GM21360 (cell line): ENCODE measurements at regions not wholly inside any gene's neighbourhood (a gene's known extent, or its start where the extent isn't known, plus 50 kb on each side); places are given as distances from the start of the nearest gene placed in this dataset.
"Not testable (repeated sequence)": the region's sequence is repeated elsewhere in the genome, so short reads cannot be mapped to it uniquely, and the experiment has no call there.

Source experiments
- ATAC-seq: cut with Tn5 transposase; IDR thresholded peaks from one replicate; pipeline ENCODE4 v1.9.1; 2021; ENCODE audit warnings: mild to moderate bottlenecking, moderate library complexity; ENCODE audit not compliant: unreplicated experiment

DNA sequence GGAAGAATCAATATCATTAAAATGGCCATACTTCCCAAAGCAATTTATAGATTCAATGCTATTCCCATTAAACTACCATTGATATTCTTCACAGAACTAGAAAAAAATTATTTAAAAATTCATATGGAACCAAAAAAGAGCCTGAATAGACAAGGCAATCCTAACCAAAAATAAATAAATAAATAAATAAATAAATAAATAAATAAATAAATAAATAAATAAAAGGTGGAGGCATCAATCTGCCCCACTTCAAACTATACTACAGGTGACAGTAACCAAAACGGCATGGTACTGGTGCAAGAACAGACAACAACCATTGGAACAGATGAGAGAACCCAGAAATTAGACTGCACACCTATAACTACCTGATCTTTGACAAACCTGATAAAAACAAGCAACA lies 598.5 kb upstream of the GRM3 start:
- not testable (repeated sequence) for ATAC-seq

DNA sequence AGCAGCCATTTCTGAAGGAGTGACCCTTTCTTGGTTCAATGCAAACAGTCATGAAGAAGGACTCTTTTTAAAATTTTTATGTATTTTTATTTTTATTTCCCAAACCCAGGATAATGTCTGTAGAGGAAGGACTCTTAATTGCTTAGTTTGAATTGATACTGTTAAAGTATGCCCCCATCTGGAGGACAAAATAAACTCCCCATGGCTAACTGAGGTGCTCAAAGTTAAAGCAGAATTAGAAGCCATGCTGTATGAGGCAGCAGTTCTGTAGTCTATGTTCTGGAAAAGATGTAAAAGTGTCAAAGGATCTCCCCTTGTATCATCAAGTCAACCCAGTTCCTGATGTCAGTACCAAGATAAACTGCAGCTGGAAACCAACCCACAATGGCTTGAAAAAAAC lies 617.9 kb upstream of the GRM3 start:
- ATAC-seq, result no peak

DNA sequence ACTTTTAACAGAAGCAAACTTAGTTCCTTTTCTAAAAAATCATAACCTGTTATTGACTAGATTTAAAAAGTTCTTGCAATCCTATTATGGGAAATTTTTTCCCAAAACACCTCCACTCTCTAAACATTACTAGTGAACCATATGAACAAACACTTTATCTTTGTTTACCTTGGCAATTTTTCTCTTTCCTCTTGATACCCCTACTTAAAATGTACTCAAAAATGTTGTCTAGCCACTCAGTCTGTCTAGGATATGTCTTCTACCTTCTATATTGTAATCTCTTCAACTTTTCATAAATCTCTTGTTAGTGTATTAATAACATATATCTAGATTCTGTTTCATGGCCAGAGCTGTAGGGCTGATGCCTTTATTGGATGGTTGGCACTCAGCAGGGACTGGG lies 630.0 kb upstream of the GRM3 start:
- no peak for ATAC-seq

DNA sequence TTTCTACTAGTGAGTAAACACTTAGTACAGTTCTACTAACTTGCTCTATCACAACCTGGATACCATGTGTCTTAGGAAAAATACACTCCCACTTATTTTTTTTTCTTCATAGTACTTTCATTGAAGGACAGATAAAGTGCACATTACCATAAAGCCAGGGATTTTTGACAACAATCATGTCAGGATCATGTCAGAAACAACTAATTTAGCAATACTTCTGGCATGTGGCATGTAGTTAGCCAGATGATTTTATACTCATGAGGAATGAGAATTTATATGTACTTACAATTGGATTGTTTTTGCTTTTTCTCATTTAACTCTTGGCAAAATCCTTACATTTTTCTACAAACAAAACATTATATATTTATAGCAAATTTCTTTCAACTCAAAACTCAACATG lies 630.7 kb upstream of the GRM3 start:
- no peak for ATAC-seq

DNA sequence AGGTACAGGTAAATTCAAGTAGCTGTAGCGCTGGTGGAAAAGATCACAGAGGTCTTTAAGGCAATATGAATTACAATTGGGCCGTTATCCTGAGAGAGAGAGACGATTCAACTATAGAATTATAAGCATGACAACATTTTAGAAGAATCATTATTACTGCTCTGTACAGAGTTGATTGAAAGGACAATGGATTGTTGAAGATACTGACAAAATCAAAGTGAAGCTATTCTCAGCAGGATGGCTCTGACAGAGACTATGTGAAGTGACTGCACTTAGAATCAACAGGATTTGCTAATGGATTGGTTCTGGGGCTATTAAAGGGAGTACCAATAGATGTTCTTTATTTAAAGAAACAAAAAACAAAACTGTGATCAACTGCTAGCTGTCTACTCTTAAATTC lies 634.8 kb upstream of the GRM3 start:
- no peak for ATAC-seq

DNA sequence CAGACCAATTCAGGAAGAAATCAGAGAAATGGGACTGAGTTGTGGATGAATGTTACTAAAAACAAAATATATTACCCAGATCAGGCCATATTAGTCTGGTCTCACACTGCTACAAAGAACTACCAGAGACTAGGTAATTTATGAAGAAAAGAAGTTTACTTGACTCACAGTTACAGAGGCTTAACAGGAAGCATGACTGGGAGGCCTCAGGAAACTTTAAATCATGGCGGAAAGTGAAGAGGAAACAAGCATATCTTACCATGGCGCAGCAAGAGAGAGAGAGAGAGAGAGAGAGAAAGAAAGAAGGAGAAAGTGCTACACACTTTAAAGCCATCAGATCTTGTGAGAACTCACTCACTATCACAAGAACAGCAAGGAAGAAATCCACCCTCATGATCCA lies 636.8 kb upstream of the GRM3 start:
- ATAC-seq, result no peak

DNA sequence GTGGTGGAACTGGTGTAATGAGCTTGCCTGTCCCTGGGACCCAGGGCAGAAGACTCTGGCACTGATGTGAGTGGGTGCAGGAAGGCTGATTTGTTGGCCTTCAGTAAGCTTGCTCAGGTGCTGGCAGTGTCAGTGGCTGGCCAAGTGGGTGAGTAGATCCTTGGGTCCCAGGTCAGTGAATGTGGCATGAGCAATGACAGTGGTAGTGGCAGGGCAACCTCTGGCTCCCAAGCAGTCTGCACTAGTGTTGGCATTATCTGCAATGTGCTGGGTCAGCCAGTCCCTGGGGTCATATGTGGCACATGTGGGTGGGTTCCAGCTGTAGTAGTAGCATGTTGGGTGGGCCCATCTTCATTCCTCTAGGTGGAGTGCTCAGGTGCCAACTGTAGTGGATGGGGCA lies 640.9 kb upstream of the GRM3 start:
- ATAC-seq, result no peak

DNA sequence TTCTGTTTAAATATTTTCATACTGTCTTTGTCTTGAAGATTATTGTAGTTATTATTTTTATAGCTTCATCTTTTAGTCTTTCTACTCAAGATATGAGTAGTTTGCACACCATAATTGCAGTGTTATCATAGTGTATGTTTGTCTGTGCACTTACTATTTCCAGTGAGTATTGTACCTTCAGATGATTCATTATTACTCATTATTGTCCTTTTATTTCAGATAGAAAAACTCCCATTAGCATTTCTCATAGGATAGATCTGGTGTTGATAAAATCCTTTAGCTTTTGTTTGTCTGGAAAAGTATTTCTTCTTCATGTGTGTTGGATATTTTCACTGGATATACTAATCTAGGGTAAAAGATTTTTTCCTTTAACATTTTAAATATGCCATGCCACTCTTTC lies 646.2 kb upstream of the GRM3 start:
- ATAC-seq, result no peak

DNA sequence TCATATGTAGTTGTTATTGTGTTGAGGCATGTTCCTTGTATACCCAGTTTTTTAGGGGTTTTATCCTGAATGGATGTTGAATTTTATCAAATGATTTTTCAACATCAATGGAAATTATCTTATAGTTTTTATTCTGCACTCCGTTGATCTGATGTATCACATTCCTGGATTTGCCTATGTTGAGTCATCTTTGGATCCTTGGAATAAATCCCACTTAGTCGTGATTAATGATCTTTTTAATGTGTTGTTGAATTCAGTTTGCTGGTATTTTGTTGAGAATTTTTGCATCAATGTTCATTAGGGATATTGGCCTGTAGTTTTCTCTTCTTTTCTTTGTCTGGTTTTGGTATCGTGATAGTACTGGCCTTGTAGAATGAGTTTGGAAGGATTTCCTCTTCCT lies 648.6 kb upstream of the GRM3 start:
- no peak for ATAC-seq

DNA sequence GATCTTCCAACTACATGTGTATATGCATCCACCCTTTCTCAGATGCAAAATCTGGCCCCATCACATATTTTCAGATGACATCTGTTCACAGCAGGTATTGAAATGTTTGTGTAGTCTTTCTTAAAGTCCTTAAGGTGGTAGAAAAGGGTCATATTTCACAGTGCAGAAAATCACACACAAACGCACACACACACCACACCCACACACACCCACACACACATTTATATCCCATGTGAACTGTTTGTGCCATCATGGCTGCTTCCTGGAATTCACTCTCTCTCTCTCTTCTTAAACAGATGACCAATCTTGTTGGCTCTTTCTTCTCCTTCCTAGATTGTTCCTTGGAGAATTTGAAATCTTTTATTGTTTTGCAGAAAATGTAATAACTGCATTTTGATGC lies 663.0 kb upstream of the GRM3 start:
- ATAC-seq, result no peak

DNA sequence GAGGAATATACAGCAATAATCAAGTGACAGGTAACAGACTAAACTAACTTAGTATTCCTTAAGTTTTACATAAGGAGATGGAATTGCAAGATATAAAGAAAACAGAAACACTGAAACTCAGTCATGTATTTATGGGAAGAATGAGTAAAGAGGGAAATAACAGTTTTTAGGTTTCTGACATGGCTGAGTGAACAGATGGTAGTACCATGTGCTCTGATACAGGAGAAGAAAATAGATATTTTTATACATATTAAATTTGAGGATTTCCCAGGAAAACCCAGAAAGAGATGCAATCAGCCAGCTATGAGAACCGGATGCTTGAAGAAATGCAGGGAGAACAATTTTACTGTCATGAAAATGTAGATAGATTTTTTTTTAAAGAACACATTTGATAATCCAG lies 669.5 kb upstream of the GRM3 start:
- no peak for ATAC-seq

DNA sequence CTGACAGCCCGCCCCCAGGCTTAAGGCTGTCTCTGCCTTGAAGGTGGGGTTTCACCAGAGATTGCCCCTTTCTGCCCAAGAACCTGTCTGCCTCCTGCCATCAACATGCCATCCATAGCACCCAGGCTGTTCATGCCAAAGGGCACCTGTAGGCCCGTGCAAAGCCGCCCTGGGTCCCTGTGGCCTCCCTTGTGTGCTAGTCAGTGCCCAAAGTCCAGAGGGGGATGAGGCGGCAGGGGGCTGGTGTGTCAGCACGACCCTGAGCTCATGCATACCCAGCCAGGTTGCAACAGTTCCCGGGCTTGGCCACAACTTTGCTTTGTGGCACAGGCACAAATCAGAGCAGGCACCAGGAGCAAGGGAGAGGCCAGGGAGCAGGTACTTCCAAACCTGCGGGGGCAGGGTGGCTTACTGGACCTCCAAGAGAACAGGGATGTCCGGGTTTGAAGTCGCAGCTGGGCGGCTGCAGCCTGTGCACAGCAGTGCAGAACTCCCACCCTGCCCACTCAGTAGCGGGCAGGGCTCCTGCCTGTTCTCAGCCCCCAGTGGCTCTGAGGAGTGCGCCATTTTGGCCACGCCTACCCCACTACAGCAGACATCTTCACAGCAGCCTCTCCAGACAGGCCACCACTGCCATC lies 671.1 kb upstream of the GRM3 start:
- no peak for ATAC-seq

DNA sequence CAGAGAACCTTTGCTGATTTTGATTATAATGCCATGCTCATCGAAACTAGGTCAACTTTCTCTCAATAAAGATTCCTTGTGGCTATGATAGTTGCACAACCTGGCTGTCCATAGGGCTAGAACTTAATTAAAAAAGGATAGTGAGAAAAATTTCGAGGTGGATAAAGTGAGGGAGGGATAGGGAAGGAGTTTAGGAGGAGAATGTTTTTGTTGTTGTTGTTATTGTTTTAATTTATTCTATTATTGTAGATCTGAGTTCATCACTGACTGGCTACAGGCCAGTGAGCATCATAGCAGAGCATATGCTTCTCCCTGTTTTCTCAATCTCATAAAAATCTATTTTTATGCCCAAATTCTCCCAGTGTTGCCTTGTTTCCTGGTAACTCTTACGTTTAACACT lies 688.7 kb upstream of the GRM3 start:
- no peak for ATAC-seq

DNA sequence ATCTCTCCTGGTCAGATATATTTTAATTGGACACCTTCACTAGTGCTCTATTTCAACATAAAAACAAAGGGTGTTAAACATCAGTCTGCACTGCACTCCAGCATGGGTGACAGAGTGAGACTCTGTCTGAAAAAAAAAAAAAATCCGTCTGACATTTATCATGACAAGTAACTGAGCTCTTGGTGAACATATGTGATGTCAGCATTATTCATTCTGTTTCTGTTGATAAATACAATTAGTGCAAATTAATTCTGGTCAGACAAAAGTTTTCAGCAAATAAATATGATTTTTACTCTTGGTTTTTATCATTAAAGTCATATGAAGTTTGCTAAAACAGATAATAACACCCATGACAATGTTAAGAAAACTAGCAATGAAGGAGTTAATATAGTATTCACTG lies 692.8 kb upstream of the GRM3 start:
- ATAC-seq, result no peak

DNA sequence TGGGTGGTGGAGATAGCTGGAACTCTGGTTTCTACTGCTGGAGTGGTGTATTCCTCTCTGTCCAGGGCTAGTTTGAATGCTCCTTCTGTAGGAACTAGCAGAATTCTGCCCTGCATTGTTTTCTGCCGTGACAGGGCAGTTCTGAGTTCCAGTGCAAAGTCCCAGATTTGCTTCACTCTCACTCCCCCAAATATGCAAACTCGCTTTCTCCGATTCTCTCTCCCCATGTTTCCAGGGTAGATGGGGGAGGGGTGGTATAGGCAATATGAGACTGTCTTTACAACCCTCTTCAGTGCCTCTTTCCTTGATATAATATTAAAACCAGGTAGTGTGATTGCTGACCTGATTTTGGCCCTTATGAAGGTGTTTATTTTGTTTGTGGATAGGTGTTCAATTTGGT lies 693.3 kb upstream of the GRM3 start:
- no peak for ATAC-seq

DNA sequence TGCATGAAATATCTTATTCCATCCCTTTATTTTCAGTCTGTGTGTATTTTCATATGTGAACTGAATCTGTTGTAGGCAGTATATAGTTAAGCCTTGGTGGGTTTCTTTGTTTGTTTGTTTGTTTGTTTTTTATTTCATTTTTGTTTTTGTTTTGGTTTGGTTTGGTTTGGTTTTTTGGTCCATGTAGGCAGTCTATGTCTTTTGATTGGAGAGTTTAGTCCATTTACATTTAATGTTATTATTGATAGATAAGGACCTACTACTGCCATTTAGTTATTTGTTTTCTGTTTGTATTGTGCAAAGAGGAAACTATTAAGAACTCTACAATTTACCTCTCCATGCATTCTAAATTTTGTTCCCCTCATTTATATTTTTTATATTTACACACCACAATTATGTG lies 695.9 kb upstream of the GRM3 start:
- no peak for ATAC-seq

DNA sequence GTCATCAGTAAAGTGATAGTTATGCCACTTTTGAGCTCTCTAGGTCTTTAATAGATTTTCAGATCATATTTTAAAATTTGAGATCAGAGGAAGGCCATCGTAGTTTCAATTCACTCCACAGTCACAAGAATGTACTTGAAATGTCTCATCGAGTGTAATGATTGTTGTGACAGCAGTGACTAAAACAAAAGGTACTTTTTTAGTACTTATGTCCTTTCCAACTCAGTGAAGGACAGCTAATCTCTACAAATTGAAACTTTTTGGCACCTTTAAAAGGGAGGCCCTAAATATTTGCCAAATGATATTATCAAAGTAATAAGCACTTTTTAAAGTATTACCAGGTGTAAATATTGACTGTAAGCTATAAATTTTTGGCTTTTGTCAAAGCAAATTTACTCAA lies 702.9 kb upstream of the GRM3 start:
- no peak for ATAC-seq

DNA sequence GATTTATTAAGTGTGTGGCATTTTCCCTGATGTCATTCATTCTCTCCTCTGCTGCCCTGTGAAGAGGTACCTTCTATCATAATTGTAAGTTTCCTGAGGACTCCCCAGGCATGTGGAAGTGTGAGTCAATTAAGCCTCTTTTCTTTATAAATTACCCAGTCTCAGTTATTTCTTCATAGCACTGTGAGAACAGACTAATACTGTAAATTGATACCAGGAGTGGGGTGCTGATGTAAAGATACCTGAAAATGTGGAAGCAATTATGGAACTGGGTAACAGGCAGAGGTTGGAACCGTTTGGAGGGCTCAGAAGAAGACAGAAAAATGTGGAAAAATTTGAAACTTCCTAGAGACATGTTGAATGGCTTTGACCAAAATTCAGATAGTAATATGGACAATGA lies 711.8 kb upstream of the GRM3 start:
- no peak for ATAC-seq

DNA sequence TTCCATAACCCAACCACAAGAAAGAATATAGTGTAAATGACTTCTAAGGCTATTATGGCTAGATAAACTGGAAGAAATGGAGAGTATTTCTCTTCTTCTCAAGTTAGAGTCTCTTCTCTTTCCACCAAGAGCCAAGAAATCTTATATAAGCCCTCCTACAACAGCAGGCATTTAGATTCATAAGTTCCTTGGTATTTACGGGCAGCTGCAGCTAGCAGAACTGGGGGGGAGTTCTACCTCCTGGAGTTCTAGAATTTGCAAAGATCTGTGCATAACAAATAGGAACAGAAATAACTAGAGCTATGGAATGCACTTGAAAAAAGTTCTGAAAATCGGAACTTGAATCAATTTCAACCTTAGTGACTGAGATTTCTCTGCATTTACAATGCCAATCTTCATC lies 715.2 kb upstream of the GRM3 start:
- no peak for ATAC-seq

DNA sequence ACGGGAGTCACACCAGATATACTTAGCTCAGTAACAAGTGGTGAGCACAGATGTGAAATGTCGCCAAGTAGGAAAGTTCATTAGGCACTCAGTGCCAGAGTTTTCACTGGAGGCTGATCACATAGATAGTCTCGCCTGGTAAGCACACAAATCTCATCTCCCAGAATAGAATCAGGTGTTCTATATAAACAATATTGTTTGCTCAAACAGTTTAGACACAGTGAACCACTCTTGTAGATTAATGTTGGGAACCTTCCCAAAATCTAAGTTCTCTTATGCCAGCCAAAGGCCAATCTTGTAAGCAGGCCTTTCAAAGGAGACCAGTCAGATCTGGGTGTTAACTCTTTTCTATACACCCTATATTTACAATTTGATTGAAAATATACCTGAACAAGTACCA lies 716.5 kb upstream of the GRM3 start:
- ATAC-seq, result no peak

DNA sequence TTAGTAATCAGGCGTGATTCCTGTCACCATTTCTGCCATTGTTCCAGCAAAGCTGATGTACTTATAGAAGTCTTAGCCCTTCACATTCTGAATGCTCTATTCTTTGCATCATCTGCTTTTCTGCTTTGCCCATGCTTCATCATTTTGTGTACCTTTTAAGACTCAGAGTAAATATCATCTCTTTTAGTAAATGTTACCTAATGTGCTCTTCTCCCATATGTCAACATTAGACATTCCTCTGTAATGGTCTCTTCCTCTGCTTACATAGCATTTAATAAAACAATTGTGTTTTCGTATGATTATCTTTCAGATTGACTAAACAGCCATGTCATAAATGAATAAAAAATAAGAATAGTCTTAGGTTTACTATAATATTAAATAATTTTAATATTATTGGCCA lies 719.6 kb upstream of the GRM3 start:
- ATAC-seq, result no peak

DNA sequence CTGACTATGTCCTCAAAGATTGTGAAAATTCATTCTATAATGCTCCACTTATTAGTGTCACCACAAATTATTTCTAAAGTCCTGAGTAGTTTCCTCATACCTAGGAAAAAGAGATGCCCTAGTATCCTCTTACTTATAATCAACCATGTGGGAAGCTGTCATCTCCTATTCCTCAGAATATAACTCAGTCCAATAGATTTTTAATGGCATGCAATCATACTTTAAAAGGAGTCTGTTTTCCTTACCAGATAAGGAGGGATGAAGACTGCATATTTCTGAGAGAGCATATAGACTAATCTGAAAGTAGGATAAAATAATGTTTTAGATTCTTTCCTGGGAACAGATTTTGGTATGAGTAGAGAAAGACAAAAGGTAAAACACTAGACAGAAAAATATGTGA lies 727.7 kb upstream of the GRM3 start:
- no peak for ATAC-seq

DNA sequence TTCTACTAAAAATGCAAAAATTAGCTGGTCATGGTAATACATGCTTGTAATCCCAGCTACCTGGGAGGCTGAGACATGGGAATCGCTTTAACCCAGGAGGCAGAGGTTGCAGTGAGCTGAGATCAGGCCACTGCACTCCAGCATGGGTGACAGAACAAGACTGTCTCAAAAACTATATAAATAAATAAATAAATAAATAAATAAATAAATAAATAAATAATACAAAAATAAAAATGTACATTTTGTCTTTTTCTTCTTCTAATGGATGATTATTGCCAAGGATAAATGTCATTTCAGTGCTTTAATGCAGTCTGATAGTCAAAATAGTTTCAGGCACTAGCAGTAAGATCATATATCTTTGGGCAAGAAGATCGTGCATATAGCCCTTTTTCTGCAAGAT lies 727.6 kb upstream of the SEMA3D start:
- ATAC-seq, result no peak

DNA sequence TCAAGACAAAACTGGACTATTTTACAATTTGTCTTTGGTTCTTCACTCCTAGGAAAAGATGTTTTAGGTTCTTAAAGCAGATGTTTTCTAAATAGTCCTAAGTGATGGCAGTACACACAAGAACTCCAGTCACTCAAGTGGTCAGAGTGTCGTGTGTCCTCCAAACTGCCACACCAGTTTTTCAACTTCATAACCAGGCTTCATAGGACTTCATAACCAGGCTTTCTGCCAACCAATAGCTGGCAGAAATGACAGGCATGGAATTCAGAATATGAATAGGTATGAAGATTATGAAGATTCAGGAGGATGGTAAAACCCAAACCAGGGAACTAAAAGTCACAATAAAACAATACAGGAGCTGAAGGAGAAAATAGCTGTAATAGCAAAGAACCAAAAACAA lies 721.2 kb upstream of the SEMA3D start:
- no peak for ATAC-seq
